Mammary epithelial cell (primary cell): ENCODE measurements at regions not wholly inside any gene's neighbourhood (a gene's known extent, or its start where the extent isn't known, plus 50 kb on each side); places are given as distances from the start of the nearest gene placed in this dataset.

Source experiments
- CTCF ChIP-seq, 2 donors: IDR thresholded peaks in 1 of 2; conservative IDR thresholded peaks in 1 of 2; 2 replicates each; pipeline ENCODE4 v1.5.1; 2011 to 2012; ENCODE audit warnings: inconsistent platforms in 2 of 2, low read length in 2 of 2, mild to moderate bottlenecking in 2 of 2, control low read depth in 1 of 2, low read depth in 1 of 2; ENCODE audit not compliant: insufficient read depth in 1 of 2; ENCODE audit errors: extremely low read depth in 1 of 2
- EZH2 ChIP-seq: IDR thresholded peaks from 2 replicates; pipeline ENCODE4 v1.6.1; 2012; ENCODE audit warnings: low read length, inconsistent platforms, borderline replicate concordance

DNA sequence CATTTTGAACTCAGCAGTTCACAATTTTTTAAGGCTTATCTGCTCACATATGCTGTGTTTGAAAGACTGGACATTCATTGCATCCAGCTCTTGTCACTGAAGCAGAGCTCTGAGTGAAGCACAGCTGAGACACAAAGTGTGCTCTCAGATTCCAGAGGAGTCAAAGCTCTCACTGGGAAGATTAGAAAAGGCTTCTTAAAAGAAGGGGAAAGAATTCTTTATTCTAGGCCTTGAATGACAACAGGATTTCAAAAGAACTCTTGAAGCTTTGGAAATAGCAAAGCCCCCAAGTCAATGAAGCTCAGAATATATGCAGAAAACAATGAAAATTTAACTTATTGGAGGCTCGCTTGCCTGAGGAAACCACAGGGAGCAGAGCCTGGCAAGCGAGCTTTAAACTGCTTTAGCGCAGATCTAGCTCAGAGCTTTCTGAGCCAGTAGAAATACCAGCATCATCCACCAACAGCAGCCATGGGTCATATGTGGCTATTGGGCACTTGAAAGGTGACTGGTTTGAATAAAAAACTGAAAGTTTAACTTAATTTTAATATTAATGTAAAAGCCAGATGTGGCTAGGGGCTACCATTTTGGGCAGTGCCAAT lies 369.7 kb downstream of the OSR1 start:
- TF ChIP-seq CTCF (conservative IDR thresholded peaks at IDR 0.05 in 1 of 2, IDR thresholded peaks at IDR 0.05 in 1 of 2; ENCODE audit: extremely low read depth in 1 of 2, insufficient read depth in 1 of 2, low read depth in 1 of 2, low read length in 2 of 2): no peak
- no peak for TF ChIP-seq EZH2
